ENCODE measurements at regions not wholly inside any gene's neighbourhood (a gene's known extent, or its start where the extent isn't known, plus 50 kb on each side); places are given as distances from the start of the nearest gene placed in this dataset.
"Not testable (repeated sequence)": the region's sequence is repeated elsewhere in the genome, so short reads cannot be mapped to it uniquely, and the experiment has no call there.

- DNase-seq, result peak; percentile 21
Observed at GRCh38 chr2:37573451-37574388, 97.7 kb downstream of the CDC42EP3 start.

GRCh38 chr2:37575780-37576179 lies 95.7 kb downstream of the CDC42EP3 start:
- DNase-seq, result no peak

- DNase-seq, result not testable (repeated sequence)
Observed at GRCh38 chr2:37576194-37576593, 95.2 kb downstream of the CDC42EP3 start.

- DNase-seq, result no peak
Observed at GRCh38 chr2:37576831-37577230, 94.6 kb downstream of the CDC42EP3 start.

GRCh38 chr2:37579192-37579713 lies 92.2 kb downstream of the CDC42EP3 start:
- no peak for DNase-seq

- DNase-seq, result not testable (repeated sequence)
Observed at GRCh38 chr2:37579949-37580348, 91.5 kb downstream of the CDC42EP3 start.

GRCh38 chr2:37581433-37581832 lies 90.0 kb downstream of the CDC42EP3 start:
- no peak for DNase-seq

- DNase-seq, result no peak
Observed at GRCh38 chr2:37582481-37583220, 88.8 kb downstream of the CDC42EP3 start.

GRCh38 chr2:37583402-37583801 lies 88.0 kb downstream of the CDC42EP3 start:
- DNase-seq, result no peak

- DNase-seq, result peak; percentile 24
Observed at GRCh38 chr2:37583867-37584266, 87.6 kb downstream of the CDC42EP3 start.

GRCh38 chr2:37585295-37585908 lies 86.0 kb downstream of the CDC42EP3 start:
- DNase-seq, result no peak

GRCh38 chr2:37585982-37586621 lies 85.3 kb downstream of the CDC42EP3 start:
- DNase-seq, result peak; percentile 88

- DNase-seq, result no peak
Observed at GRCh38 chr2:37586663-37587317, 84.7 kb downstream of the CDC42EP3 start.

GRCh38 chr2:37587817-37588216 lies 83.6 kb downstream of the CDC42EP3 start:
- no peak for DNase-seq

- DNase-seq, result no peak
Observed at GRCh38 chr2:37588316-37588777, 83.1 kb downstream of the CDC42EP3 start.

- no peak for DNase-seq
Observed at GRCh38 chr2:37589298-37589697, 82.1 kb downstream of the CDC42EP3 start.

GRCh38 chr2:37590119-37590571 lies 81.3 kb downstream of the CDC42EP3 start:
- DNase-seq, result no peak
